Hepatocyte (in vitro differentiated cells): ENCODE measurements at regions not wholly inside any gene's neighbourhood (a gene's known extent, or its start where the extent isn't known, plus 50 kb on each side); places are given as distances from the start of the nearest gene placed in this dataset.

ENCODE experiments used
- CTCF ChIP-seq: fragments of 200-600 bp; sonication (generic); IDR thresholded peaks from 2 replicates; pipeline ENCODE4 v1.5.1; 2016; ENCODE audit warnings: antibody characterized with exemption, mild to moderate bottlenecking; ENCODE audit not compliant: poor library complexity
- EZH2 ChIP-seq: fragments of 200-600 bp; sonication (generic); IDR thresholded peaks from 2 replicates; pipeline ENCODE4 v1.6.1; 2016; ENCODE audit warnings: antibody characterized with exemption, mild to moderate bottlenecking, borderline replicate concordance

- TF ChIP-seq CTCF (no peak), EZH2 (no peak)
Measured at GRCh38 chr11:29153078-29153477, 863.8 kb downstream of the KCNA4 start.
